NCI-H1105 treated with DMSO at 0.1 percent for 48 hours (cell line): ENCODE measurements at regions not wholly inside any gene's neighbourhood (a gene's known extent, or its start where the extent isn't known, plus 50 kb on each side); places are given as distances from the start of the nearest gene placed in this dataset.
"Not testable (repeated sequence)": the region's sequence is repeated elsewhere in the genome, so short reads cannot be mapped to it uniquely, and the experiment has no call there.

ENCODE experiments used
- DNase-seq: peaks from one replicate; lab custom pipeline; 2025; lab: John Stamatoyannopoulos, UW

GRCh38 chr12:90687682-90688081, 267.3 kb downstream of the CCER1 start:
- DNase-seq: not testable (repeated sequence)

GRCh38 chr12:90683871-90684270, 271.1 kb downstream of the CCER1 start:
- DNase-seq: no peak

- DNase-seq: no peak
Measured at GRCh38 chr12:90682398-90682797, 272.6 kb downstream of the CCER1 start.

- DNase-seq: no peak
Measured at GRCh38 chr12:90679674-90680073, 275.3 kb downstream of the CCER1 start.

GRCh38 chr12:90677552-90677951, 277.4 kb downstream of the CCER1 start:
- DNase-seq: no peak

- DNase-seq: no peak
Measured at GRCh38 chr12:90677055-90677454, 277.9 kb downstream of the CCER1 start.

- no peak for DNase-seq
Measured at GRCh38 chr12:90675106-90675505, 279.9 kb downstream of the CCER1 start.

- no peak for DNase-seq
Measured at GRCh38 chr12:90672081-90672480, 282.9 kb downstream of the CCER1 start.

GRCh38 chr12:90663949-90664348, 291.0 kb downstream of the CCER1 start:
- DNase-seq: not testable (repeated sequence)

- DNase-seq: no peak
Measured at GRCh38 chr12:90659060-90659459, 295.9 kb downstream of the CCER1 start.

GRCh38 chr12:90653040-90653439, 301.9 kb downstream of the CCER1 start:
- no peak for DNase-seq

GRCh38 chr12:90652280-90652679, 302.7 kb downstream of the CCER1 start:
- DNase-seq: no peak

GRCh38 chr12:90645181-90645580, 309.8 kb downstream of the CCER1 start:
- DNase-seq: no peak

GRCh38 chr12:90631591-90632212, 323.3 kb downstream of the CCER1 start:
- DNase-seq: no peak

- peak; percentile 97 for DNase-seq
Measured at GRCh38 chr12:90630006-90630405, 325.0 kb downstream of the CCER1 start.

- no peak for DNase-seq
Measured at GRCh38 chr12:90628213-90628612, 326.8 kb downstream of the CCER1 start.

- no peak for DNase-seq
Measured at GRCh38 chr12:90627180-90627896, 327.6 kb downstream of the CCER1 start.

GRCh38 chr12:90622431-90622830, 332.5 kb downstream of the CCER1 start:
- DNase-seq: no peak

- no peak for DNase-seq
Measured at GRCh38 chr12:90621927-90622326, 333.0 kb downstream of the CCER1 start.

- DNase-seq: no peak
Measured at GRCh38 chr12:90619943-90620342, 335.0 kb downstream of the CCER1 start.

GRCh38 chr12:90618586-90618985, 336.4 kb downstream of the CCER1 start:
- no peak for DNase-seq

GRCh38 chr12:90611891-90612290, 343.1 kb downstream of the CCER1 start:
- no peak for DNase-seq

GRCh38 chr12:90611048-90611447, 343.9 kb downstream of the CCER1 start:
- no peak for DNase-seq
